ENCODE measurements at regions not wholly inside any gene's neighbourhood (a gene's known extent, or its start where the extent isn't known, plus 50 kb on each side); places are given as distances from the start of the nearest gene placed in this dataset.
"Not testable (repeated sequence)": the region's sequence is repeated elsewhere in the genome, so short reads cannot be mapped to it uniquely, and the experiment has no call there.

DNA sequence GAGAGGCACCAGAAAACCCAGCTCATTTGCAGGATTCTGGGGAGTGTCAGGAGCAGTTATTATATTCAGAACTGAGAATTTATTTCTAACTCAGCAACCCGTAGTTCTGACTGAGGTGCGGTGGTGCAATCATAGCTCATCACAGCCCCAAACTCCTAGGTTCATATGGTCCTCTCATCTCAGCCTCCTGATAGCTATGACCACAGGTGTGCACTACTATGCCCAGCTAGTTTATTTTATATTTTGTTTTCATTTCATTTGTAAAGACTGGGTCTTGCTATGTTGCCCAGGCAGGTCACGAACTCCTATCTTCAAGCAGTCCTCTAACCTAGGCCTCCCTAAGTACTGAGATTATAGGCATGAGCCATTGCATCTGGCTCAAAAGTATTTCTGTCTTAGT, 4819.8 kb upstream of the OR11H1 start:
- TF ChIP-seq, protein P1, sequence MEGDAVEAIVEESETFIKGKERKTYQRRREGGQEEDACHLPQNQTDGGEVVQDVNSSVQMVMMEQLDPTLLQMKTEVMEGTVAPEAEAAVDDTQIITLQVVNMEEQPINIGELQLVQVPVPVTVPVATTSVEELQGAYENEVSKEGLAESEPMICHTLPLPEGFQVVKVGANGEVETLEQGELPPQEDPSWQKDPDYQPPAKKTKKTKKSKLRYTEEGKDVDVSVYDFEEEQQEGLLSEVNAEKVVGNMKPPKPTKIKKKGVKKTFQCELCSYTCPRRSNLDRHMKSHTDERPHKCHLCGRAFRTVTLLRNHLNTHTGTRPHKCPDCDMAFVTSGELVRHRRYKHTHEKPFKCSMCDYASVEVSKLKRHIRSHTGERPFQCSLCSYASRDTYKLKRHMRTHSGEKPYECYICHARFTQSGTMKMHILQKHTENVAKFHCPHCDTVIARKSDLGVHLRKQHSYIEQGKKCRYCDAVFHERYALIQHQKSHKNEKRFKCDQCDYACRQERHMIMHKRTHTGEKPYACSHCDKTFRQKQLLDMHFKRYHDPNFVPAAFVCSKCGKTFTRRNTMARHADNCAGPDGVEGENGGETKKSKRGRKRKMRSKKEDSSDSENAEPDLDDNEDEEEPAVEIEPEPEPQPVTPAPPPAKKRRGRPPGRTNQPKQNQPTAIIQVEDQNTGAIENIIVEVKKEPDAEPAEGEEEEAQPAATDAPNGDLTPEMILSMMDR (IDR thresholded peaks at IDR 0.05): not testable (repeated sequence)
- TF ChIP-seq POLR2A, POLR2AphosphoS5, EP300 (IDR thresholded peaks at IDR 0.05): not testable (repeated sequence)

All from upper lobe of left lung (tissue), 4 donors.